CD4-positive, alpha-beta T cell treated with Interleukin-1 beta for 1 hour (primary cell): ENCODE measurements at regions not wholly inside any gene's neighbourhood (a gene's known extent, or its start where the extent isn't known, plus 50 kb on each side); places are given as distances from the start of the nearest gene placed in this dataset.
A peak's percentile ranks its signal among the peaks of the same experiment; 100 is the strongest.
"Not testable (repeated sequence)": the region's sequence is repeated elsewhere in the genome, so short reads cannot be mapped to it uniquely, and the experiment has no call there.

ENCODE experiments used
- DNase-seq, 2 donors: peaks; one replicate each; pipeline ENCODE4 v3.0.0-alpha.2; 2020 to 2022

GRCh38 chr3:159749406-159749805 is 239.2 kb upstream of the IL12A start:
- DNase-seq = no peak

DNA sequence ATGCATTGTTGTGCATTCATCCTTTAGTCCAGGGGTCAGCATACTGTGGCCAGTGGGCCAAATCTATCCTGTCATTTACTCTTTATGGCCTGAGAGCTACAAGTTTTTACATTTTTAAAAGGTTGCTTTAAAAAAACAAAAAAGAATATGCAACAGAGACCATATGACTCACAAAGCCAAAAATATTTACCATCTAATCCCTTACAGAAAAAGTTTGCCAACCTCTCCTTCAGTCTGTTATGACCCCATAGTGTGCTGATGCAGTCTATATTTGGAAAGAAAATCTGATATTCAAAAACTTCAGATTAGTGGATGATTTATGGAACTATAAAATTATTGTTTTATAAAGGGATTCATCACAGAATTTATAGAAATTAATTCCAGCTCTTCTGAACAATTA is 237.5 kb upstream of the IL12A start:
- DNase-seq = no peak

GRCh38 chr3:159751752-159752151 is 236.9 kb upstream of the IL12A start:
- no peak for DNase-seq

DNA sequence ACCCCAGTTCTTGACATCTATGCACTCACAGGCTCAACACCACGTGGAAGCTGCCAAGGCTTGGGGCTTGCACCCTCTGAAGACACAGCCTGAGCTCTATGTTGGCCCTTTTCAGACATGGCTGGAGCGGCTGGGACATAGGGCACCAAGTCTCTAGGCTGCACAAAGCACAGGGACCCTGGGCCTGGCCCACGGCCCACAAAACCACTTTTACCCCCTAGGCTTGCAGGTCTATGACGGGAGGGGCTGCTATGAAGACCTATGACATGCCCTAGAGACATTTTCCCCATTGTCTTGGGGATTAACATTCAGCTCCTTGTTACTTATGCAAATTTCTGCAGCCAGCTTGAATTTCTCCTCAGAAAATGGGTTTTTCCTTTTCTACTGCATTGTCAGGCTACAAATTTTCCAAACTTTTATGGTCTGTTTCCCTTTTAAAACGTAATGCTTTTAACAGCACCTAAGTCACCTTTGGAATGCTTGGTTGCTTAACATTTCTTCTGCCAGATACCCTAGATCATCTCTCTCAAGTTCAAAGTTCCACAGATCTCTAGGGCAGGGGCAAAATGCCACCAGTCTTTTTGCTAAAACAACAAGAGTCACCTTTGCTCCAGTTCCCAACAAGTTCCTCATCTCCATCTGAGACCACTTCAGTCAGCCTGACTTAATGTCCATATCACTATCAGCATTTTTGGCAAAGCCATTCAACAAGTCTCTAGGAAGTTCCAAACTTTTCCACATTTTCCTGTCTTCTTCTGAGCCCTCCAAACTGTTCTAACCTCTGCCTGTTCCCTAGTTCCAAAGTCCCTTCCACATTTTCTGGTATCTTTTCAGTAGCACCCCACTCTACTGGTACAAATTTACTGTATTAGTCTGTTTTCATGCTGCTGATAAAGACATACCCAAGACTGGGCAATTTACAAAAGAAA is 232.1 kb upstream of the IL12A start:
- not testable (repeated sequence) for DNase-seq

DNA sequence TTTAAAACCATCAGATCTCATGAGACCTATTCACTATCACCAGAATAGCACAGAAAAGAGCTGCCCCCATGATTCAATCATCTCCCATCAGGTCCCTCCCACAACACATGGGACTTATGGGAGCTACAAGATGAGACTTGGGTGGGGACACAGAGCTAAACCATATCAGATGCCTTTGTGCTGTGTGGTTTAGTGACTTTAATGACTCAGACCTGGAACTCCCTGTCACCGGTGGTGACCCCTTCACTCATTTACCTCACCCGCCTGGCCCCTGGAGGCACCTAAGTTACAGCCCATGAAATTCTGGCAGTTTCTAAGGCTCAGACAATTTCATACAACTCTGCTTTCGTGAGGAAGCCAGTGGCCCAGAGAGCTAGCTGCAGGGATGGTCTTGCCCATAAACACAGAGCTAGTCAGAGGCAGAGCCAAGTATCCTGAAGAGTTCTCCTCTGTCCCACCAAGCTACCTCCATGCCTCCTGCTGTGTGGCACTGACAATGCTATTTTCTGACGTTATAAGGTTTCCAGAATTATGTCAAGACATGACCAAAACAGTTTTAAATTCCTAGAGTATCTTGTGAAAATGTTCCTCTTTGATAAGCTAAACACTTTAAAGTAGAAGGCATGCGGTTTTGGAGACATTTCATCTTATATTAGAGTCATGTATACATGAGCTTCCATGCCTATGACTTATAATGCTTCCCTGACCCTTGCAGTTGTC is 231.1 kb upstream of the IL12A start:
- no peak for DNase-seq

DNA sequence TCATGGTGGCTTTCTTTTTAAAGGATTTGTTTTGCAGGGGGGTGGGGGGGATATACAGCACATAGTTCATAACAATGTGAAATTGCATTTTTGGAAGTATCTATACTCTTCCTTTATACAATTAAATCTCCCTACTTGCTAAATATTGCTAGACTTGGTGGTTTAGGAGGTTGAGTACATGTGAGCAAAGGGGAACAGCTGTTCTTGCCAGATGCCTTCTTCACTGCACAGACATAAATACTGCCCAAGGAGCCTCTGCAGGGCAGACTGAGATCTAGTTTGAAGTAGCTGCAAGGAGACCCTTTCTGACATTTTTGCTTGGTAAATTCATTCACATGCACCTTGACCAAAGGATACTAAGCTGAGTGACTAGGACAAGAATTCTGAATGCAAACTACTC is 228.6 kb upstream of the IL12A start:
- no peak for DNase-seq

DNA sequence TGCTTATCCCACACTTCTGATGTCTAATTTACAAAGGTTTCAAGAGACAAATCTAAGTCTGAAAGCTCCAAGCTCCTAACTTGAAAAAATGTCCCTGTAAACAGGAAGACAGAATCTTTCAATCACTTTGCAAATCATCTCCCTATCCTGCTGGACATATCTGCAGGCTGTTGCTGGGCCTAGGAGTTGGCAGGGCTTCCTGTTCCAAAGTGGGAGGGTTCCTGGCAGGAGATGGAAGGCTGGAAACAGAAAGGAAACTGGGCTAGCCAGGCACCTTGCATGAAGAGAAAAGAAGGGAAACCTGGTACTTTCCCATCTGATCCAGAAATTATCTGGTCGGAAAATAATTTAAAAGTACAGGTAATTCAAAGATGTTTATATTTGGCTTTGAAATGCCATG is 227.3 kb upstream of the IL12A start:
- DNase-seq = no peak

GRCh38 chr3:159761848-159762635 is 226.6 kb upstream of the IL12A start:
- no peak for DNase-seq

DNA sequence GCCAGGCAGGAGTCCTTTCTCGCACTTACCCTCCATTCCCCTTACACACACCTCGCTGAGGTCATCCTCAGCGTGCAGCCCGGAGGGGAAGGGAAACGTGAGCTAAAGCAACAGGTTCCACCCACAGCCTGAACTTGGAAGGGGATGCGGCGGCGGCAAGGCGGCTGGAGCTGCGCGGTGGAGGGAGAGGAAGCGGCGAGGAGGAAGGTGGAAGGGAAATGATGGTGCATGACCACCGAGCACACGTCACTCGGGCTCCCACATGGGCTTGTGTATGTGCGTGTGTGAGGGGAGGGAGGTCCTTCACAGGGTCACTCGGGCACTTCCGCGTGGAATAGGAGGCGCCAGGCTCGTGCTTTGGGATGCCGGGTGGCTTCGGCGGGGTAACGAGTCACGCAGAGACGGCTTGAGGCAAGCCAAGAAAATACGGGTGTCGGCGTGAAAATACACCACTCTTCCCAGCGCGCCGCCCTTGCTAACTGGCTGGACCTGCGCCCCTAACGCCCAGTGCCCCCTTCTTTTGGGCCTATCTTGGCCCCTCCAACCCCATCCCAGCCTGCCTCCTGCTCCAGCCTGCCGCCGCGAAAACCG is 225.5 kb upstream of the IL12A start:
- peak in 1 of 2 donors; percentile 58 for DNase-seq

DNA sequence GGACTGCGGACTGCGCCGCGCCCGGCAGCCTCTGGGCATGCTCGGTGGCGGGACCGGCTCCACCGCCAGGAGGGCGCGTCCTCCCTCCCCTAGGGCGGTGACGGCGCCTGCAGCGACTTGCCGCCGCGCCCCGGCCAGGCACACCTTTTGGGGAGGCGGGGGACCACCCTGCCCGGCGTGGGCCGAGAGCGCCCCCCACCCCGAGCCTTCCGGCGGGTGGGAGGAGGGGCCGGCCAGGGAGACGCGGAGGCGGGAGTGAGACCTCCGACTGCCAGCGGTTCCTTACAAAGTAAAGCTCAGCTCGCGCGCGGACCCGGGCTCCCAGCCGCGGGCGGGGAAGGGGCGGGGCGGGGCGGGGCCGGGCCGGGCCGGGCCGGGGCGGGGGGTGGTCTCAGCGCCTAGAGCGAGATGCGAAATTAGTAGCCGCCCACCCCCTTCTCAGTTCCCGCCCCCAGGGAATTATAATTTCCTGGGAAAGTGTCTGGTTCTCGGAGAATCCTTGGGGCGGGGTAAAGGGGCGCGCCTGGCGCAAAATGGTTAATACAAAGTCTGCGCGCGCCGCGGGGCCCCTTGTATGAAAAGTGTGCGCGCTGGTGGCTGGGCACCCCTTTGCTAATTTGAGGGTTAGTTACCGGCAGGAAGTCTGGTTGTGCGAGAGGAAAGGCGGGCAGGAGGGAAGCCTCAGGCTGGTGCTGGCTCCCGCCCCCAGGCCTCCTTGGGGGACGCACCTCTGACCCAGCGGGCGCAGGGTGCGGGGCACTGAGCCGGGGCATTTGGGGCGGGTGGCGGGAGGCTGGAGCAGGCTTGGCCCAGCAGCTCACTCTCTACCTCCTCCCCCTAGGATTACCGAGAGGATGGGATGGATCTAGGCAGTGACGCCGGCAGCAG is 224.8 kb upstream of the IL12A start:
- no peak for DNase-seq

DNA sequence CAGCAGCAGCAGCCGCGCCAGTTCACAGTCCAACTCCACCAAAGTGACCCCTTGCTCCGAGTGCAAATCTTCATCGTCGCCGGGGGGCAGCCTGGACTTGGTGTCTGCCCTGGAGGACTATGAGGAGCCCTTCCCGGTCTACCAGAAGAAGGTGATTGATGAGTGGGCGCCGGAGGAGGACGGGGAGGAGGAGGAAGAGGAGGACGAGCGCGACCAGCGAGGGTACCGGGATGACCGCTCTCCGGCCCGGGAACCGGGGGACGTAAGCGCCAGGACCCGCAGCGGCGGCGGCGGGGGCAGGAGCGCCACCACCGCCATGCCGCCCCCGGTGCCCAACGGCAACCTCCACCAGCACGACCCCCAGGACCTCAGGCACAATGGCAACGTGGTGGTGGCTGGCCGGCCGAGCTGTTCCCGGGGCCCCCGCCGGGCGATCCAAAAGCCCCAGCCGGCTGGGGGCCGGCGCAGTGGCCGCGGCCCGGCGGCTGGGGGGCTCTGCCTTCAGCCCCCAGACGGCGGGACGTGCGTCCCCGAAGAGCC is 224.1 kb upstream of the IL12A start:
- DNase-seq = no peak

GRCh38 chr3:159765030-159765859 is 223.4 kb upstream of the IL12A start:
- no peak for DNase-seq

DNA sequence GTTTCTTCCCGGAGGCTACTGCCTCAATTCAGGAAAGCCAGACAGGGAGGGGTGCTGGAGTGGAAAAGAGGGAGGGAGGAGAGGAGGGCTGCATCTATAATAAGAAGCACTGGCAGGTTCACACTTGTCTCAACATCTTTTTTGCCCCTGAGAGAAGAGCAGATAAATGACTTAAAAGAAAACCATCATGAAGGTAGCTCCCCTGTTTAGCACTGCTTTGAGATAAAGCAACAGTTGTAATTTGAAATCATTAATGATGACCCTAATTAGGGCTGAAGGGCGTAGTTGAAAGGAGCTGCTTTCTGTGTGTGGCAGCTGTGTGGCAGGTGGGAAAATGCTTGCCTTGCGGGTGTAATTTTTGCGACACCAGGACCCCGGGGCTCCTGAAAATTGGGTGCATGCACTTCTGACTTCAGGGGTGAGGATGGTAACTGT is 222.8 kb upstream of the IL12A start:
- DNase-seq = no peak

DNA sequence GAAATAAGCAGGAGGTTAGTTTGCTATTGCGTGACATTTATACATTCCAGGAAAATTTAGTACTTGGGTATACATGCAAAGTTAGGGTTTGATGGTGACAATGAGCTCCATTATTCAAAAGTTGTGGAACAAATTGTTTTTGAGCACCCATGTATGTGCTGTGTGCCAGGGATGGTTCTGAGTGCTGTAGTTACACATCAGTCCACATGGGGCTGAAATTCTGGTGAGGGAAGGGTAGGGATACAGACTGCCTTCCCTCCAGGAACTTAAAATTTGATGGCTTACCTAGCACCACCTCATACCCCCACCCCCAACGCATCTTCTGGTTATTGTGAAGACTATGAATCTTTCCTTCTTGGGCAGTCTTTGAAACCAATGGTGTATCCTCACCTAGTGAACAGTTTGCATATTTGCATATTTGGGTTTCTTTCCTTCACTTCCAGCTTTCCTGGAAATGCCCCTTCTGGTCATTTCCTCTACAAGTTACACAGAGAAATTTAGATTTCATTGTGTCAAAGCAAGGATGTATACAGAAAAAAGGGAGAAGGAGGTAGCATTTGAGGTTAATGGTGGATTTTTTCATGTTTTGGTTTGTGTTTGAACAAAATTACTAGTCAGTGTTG is 222.0 kb upstream of the IL12A start:
- DNase-seq = no peak

GRCh38 chr3:159770998-159771397 is 217.6 kb upstream of the IL12A start:
- no peak for DNase-seq

- no peak for DNase-seq
Observed at GRCh38 chr3:159771865-159772611, 216.6 kb upstream of the IL12A start.

DNA sequence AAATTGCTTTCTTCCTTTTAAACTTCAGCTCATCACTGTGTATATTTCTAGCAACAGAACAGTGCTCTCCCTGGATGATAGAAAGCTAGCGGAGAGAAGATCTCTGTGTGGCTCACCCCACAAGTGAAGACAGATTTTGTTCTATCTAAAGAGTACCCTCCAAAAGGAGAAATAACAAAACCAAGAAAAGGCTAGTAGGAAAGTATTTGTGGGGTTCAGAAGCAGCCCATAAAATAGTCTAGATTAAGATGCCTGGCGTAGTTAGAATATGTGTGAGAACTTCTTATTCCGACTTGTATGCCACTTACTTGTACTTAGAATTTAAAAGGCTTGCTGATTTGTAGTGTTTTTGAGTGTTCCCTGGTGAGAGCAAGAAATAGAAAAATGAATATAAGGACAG is 214.9 kb upstream of the IL12A start:
- no peak for DNase-seq

GRCh38 chr3:159775372-159775961 is 213.2 kb upstream of the IL12A start:
- DNase-seq = no peak

DNA sequence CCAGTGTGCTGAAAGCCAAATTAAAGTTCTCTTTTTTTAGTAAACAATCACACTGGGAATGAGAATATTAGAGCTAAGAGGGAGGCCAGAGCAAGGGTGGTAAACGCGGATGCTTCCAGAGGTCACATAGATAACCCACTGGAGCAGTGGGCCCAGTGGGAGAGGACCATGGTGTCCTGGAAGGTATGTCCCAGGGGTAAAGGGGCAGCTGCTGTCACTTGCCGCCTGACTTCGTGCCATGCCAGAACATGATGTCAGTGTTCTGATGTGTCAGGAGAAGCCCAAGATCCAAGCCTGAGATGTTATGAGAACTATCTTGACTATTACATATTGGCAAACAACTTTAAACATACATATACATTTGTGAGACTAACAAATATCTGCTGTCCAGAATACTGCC is 211.9 kb upstream of the IL12A start:
- DNase-seq = no peak
